Activated B cell treated with CpG ODN at 0.5 μM for 24 hours (primary cell): ENCODE measurements at regions not wholly inside any gene's neighbourhood (a gene's known extent, or its start where the extent isn't known, plus 50 kb on each side); places are given as distances from the start of the nearest gene placed in this dataset.

Experiments
- ATAC-seq: fragments of 200-7000 bp; cut with Tn5 transposase; one replicate; pipeline ENCODE4 v1.10.0; 2021; ENCODE audit warnings: low read depth, mild to moderate bottlenecking, moderate library complexity
- CTCF ChIA-PET: fragments of 350-600 bp; sonication (Branson Sonifier 250); formaldehyde crosslinking; loops from one replicate; lab custom pipeline; 2021; ENCODE audit warnings: antibody characterized with exemption; lab: Charles Lee
- POLR2A ChIA-PET: fragments of 350-600 bp; sonication (Branson Sonifier 250); formaldehyde crosslinking; loops from one replicate; lab custom pipeline; 2021; ENCODE audit warnings: antibody characterized with exemption; lab: Charles Lee
- DNase-seq: peaks from one replicate; pipeline ENCODE4 v3.0.0; 2022
- H3K27ac Mint-ChIP-seq: one replicate; pipeline ENCODE4 v1.8.0; 2020; ENCODE audit warnings: mixed read lengths
- H3K27me3 Mint-ChIP-seq: one replicate; pipeline ENCODE4 v1.8.0; 2021; ENCODE audit warnings: mixed read lengths
- H3K36me3 Mint-ChIP-seq: one replicate; pipeline ENCODE4 v1.8.0; 2021; ENCODE audit warnings: low read depth, mixed read lengths
- H3K4me1 Mint-ChIP-seq: one replicate; pipeline ENCODE4 v1.8.0; 2021; ENCODE audit warnings: mixed read lengths
- H3K4me3 Mint-ChIP-seq: one replicate; pipeline ENCODE4 v1.8.0; 2020; ENCODE audit warnings: mild to moderate bottlenecking, mixed read lengths
- H3K9me3 Mint-ChIP-seq: one replicate; pipeline ENCODE4 v1.8.0; 2020; ENCODE audit warnings: mixed read lengths
- intact Hi-C: fragments of 100-400 bp; cut with micrococcal nuclease; formaldehyde crosslinking; loops from one replicate; pipeline ENCODE4 v1.15.1; 2024
- TF ChIP-seq, protein P1 (sequence below): fragments of 200-600 bp; IDR thresholded peaks from one replicate; pipeline ENCODE4 v1.8.0; 2022; ENCODE audit warnings: antibody characterized with exemption, mild to moderate bottlenecking

DNA sequence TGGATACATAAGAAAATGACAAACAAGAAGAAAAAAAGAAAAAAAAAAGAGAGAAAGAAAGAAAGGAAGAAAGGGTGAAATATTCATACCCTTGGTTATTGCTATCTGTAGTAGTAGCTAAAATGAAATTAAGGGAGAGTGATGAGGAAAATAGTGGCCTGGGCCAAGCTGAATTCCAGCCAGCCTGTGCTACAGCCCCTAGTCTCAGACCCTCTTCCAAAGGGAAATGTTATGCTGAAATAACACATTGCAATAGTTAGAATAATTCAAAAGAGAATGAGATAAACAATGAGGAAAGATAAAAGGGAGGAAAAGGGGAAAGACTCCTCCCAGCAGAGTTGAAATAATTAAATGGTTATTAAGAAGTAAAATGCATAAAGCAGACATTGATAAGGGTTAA is 268.4 kb upstream of the ROBO1 start:
- H3K4me3 Mint-ChIP-seq = no peak overlapping the region
- no peaks in the 10 kb centered on the region for H3K36me3 Mint-ChIP-seq
- H3K27ac Mint-ChIP-seq = no peak overlapping the region
- CTCF ChIA-PET = no interaction called here
- peaks cover 8% of the 10 kb centered on the region for H3K9me3 Mint-ChIP-seq
- DNase-seq (no peak), ATAC-seq (no peak)
- intact Hi-C loops = no loop called here
- no peaks in the 10 kb centered on the region for H3K4me1 Mint-ChIP-seq
- POLR2A ChIA-PET = no interaction called here
- no peaks in the 10 kb centered on the region for H3K27me3 Mint-ChIP-seq
- TF ChIP-seq, protein P1, sequence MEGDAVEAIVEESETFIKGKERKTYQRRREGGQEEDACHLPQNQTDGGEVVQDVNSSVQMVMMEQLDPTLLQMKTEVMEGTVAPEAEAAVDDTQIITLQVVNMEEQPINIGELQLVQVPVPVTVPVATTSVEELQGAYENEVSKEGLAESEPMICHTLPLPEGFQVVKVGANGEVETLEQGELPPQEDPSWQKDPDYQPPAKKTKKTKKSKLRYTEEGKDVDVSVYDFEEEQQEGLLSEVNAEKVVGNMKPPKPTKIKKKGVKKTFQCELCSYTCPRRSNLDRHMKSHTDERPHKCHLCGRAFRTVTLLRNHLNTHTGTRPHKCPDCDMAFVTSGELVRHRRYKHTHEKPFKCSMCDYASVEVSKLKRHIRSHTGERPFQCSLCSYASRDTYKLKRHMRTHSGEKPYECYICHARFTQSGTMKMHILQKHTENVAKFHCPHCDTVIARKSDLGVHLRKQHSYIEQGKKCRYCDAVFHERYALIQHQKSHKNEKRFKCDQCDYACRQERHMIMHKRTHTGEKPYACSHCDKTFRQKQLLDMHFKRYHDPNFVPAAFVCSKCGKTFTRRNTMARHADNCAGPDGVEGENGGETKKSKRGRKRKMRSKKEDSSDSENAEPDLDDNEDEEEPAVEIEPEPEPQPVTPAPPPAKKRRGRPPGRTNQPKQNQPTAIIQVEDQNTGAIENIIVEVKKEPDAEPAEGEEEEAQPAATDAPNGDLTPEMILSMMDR = no peak

DNA sequence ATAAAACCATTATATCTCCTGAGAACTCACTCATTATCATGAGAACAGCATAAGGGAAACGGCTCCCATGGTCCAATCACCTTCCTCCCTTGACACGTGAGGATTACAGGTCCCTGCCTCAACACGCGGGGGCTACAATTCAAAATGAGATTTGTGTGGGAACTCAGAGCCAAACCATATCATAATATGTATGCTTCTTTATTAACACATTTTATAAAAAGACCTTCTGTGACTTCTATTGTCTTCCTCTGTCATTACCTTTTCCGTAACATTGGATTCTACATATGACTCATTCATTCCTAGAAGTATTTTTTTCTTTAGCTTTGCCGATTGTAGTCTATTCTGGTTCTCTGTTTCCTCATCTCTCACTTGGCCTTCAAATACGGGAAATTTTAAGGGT is 267.2 kb upstream of the ROBO1 start:
- no peak for DNase-seq
- ChIA-PET CTCF (no interaction called here), POLR2A (no interaction called here)
- intact Hi-C loops = no loop called here
- TF ChIP-seq, protein P1 = no peak
- Mint-ChIP-seq H3K4me3 (no peak overlapping the region), H3K36me3 (no peaks in the 10 kb centered on the region), H3K9me3 (peaks cover 6% of the 10 kb centered on the region), H3K27me3 (no peaks in the 10 kb centered on the region), H3K4me1 (no peaks in the 10 kb centered on the region), H3K27ac (no peak overlapping the region)
- ATAC-seq = no peak

DNA sequence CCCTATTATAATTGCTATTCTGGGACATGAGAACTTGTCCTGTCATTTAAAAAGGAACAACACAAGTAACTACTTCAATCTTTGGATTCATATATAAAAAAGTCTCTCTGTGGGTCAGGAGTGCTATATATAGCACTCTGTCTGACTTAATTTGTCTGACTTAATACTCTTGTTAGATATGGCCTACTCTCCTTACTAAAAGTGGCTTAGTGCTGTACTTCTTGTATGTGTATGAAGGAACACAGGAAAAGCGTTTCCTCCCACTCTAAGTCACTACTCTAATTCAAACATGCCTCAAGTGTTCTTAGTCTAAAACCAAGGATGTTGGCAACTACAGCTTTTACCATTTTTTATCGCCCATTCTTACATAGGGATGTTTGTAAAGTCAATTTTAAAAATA is 255.2 kb upstream of the ROBO1 start:
- DNase-seq (no peak), ATAC-seq (no peak)
- Mint-ChIP-seq H3K9me3 (peaks cover 5% of the 10 kb centered on the region), H3K27me3 (no peaks in the 10 kb centered on the region), H3K4me1 (no peaks in the 10 kb centered on the region), H3K36me3 (no peaks in the 10 kb centered on the region), H3K4me3 (no peak overlapping the region), H3K27ac (no peak overlapping the region)
- TF ChIP-seq, protein P1 = no peak
- ChIA-PET POLR2A (no interaction called here), CTCF (no interaction called here)
- intact Hi-C loops = no loop called here

DNA sequence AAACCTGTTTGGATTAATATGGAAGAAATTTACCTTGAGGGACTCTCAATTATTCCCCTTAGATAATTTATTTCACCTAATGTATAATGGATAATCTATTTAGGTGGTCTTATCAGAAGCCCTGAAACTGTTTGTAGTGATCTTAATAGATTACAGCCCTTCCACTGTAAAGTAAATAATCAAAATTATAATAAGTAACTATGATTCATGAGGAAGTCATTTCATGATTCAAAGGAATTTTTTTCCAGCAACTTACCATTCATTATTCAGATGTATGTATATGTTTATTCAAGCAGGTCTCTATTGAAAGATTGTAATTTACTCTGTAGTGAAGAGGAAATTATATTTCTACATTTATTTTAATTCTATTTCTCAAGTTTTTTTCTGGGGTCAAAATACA is 250.6 kb upstream of the ROBO1 start:
- no peak for DNase-seq
- ChIA-PET POLR2A (no interaction called here), CTCF (no interaction called here)
- no peaks in the 10 kb centered on the region for H3K36me3 Mint-ChIP-seq
- H3K9me3 Mint-ChIP-seq = peaks cover 7% of the 10 kb centered on the region
- H3K27me3 Mint-ChIP-seq = no peaks in the 10 kb centered on the region
- H3K4me1 Mint-ChIP-seq = no peaks in the 10 kb centered on the region
- intact Hi-C loops = no loop called here
- TF ChIP-seq, protein P1 = no peak
- H3K27ac Mint-ChIP-seq = no peak overlapping the region
- H3K4me3 Mint-ChIP-seq = no peak overlapping the region
- no peak for ATAC-seq

DNA sequence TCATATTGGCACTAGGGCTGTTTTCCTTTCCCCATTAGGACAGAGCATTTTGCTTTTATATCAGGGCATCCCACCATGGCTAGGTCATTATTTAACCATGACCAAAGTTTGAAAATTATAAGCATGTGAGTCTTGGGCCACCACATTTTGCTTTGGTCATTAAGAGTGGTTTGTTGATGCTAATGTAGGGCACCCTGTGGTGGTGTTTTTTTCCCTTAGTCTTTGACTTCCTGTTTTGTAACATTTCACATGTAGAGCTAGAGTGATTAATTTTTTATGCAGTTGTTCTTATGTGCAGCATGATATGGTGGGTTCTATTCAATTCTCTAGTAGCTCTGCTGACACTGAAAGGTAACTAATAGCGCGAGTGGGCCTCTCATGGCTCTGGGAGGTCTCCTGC is 249.6 kb upstream of the ROBO1 start:
- peaks cover 7% of the 10 kb centered on the region for H3K9me3 Mint-ChIP-seq
- CTCF ChIA-PET = no interaction called here
- no peak for ATAC-seq
- no peak overlapping the region for H3K4me3 Mint-ChIP-seq
- H3K27ac Mint-ChIP-seq = no peak overlapping the region
- POLR2A ChIA-PET = no interaction called here
- DNase-seq = no peak
- no peaks in the 10 kb centered on the region for H3K36me3 Mint-ChIP-seq
- H3K4me1 Mint-ChIP-seq = no peaks in the 10 kb centered on the region
- TF ChIP-seq, protein P1 = no peak
- intact Hi-C loops = no loop called here
- H3K27me3 Mint-ChIP-seq = no peaks in the 10 kb centered on the region
